ENCODE measurements at regions not wholly inside any gene's neighbourhood (a gene's known extent, or its start where the extent isn't known, plus 50 kb on each side); places are given as distances from the start of the nearest gene placed in this dataset.

GRCh38 chr9:31304576-31304975, 1079.9 kb upstream of the ACO1 start:
- TF ChIP-seq CTCF (IDR thresholded peaks at IDR 0.05), result no peak
- TF ChIP-seq POLR2AphosphoS5 (IDR thresholded peaks at IDR 0.05), result no peak
- TF ChIP-seq EP300 (IDR thresholded peaks at IDR 0.05), result no peak
- TF ChIP-seq POLR2A (IDR thresholded peaks at IDR 0.05; ENCODE audit: low read depth), result no peak

Data from esophagus muscularis mucosa (tissue), 4 donors.